ENCODE measurements at regions not wholly inside any gene's neighbourhood (a gene's known extent, or its start where the extent isn't known, plus 50 kb on each side); places are given as distances from the start of the nearest gene placed in this dataset.

DNA sequence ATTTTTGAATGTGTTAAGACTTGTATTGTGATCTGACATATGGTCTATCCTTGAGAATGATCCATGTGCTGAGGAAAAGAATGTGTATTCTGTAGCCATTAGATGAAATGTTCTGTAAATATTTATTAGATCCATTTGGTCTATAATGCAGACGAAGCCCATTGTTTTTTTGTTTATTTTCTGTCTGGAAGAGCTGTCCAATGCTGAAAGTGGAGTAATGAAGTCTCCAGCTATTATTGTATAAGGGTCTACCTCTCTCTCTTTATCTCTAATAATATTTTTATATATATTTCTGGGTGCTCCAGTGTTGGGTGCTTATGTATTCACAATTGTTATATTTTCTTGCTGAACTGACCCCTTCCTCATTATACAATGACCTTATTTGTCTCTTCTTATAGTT, 250.6 kb upstream of the GADL1 start:
- Mint-ChIP-seq H3K4me1 (ENCODE audit: low read depth) (no peaks in the 10 kb centered on the region), H3K27me3 (ENCODE audit: insufficient read depth) (no peaks in the 10 kb centered on the region; the same call in 1 of the 2 replicates), H3K4me3 (no peak overlapping the region), H3K9me3 (peaks cover 19% of the 10 kb centered on the region), H3K27ac (no peak overlapping the region), H3K36me3 (ENCODE audit: low read depth) (no peaks in the 10 kb centered on the region; the same call in 1 of the 2 replicates)
- TF ChIP-seq, protein P1, sequence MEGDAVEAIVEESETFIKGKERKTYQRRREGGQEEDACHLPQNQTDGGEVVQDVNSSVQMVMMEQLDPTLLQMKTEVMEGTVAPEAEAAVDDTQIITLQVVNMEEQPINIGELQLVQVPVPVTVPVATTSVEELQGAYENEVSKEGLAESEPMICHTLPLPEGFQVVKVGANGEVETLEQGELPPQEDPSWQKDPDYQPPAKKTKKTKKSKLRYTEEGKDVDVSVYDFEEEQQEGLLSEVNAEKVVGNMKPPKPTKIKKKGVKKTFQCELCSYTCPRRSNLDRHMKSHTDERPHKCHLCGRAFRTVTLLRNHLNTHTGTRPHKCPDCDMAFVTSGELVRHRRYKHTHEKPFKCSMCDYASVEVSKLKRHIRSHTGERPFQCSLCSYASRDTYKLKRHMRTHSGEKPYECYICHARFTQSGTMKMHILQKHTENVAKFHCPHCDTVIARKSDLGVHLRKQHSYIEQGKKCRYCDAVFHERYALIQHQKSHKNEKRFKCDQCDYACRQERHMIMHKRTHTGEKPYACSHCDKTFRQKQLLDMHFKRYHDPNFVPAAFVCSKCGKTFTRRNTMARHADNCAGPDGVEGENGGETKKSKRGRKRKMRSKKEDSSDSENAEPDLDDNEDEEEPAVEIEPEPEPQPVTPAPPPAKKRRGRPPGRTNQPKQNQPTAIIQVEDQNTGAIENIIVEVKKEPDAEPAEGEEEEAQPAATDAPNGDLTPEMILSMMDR (IDR thresholded peaks at IDR 0.05) = no peak
- DNase-seq = no peak

GRCh38 chr3:31147550-31147949, 253.1 kb upstream of the GADL1 start:
- Mint-ChIP-seq H3K4me3 (no peak overlapping the region), H3K27ac (no peak overlapping the region), H3K4me1 (ENCODE audit: low read depth) (no peaks in the 10 kb centered on the region), H3K27me3 (ENCODE audit: insufficient read depth) (no peaks in the 10 kb centered on the region), H3K36me3 (ENCODE audit: low read depth) (no peaks in the 10 kb centered on the region; the same call in 1 of the 2 replicates), H3K9me3 (peaks cover 23% of the 10 kb centered on the region)
- DNase-seq = no peak
- TF ChIP-seq, protein P1 (IDR thresholded peaks at IDR 0.05) = no peak

GRCh38 chr3:31157047-31157694, 262.7 kb upstream of the GADL1 start:
- no peak overlapping the region for H3K4me3 Mint-ChIP-seq
- no peak for DNase-seq
- H3K36me3 Mint-ChIP-seq (ENCODE audit: low read depth) = no peaks in the 10 kb centered on the region
- TF ChIP-seq, protein P1 (IDR thresholded peaks at IDR 0.05) = no peak
- no peaks in the 10 kb centered on the region for H3K9me3 Mint-ChIP-seq
- H3K27me3 Mint-ChIP-seq (ENCODE audit: insufficient read depth) = no peaks in the 10 kb centered on the region
- H3K4me1 Mint-ChIP-seq (ENCODE audit: low read depth) = peaks cover 25% of the 10 kb centered on the region
- no peak overlapping the region for H3K27ac Mint-ChIP-seq

GRCh38 chr3:31157893-31158620, 263.6 kb upstream of the GADL1 start:
- no peak overlapping the region for H3K27ac Mint-ChIP-seq
- no peaks in the 10 kb centered on the region for H3K9me3 Mint-ChIP-seq
- TF ChIP-seq, protein P1 (IDR thresholded peaks at IDR 0.05) = no peak
- peak; percentile 60 for DNase-seq
- no peaks in the 10 kb centered on the region for H3K27me3 Mint-ChIP-seq (ENCODE audit: insufficient read depth)
- H3K36me3 Mint-ChIP-seq (ENCODE audit: low read depth) = no peaks in the 10 kb centered on the region
- no peak overlapping the region for H3K4me3 Mint-ChIP-seq
- peaks cover 27% of the 10 kb centered on the region for H3K4me1 Mint-ChIP-seq (ENCODE audit: low read depth)

DNA sequence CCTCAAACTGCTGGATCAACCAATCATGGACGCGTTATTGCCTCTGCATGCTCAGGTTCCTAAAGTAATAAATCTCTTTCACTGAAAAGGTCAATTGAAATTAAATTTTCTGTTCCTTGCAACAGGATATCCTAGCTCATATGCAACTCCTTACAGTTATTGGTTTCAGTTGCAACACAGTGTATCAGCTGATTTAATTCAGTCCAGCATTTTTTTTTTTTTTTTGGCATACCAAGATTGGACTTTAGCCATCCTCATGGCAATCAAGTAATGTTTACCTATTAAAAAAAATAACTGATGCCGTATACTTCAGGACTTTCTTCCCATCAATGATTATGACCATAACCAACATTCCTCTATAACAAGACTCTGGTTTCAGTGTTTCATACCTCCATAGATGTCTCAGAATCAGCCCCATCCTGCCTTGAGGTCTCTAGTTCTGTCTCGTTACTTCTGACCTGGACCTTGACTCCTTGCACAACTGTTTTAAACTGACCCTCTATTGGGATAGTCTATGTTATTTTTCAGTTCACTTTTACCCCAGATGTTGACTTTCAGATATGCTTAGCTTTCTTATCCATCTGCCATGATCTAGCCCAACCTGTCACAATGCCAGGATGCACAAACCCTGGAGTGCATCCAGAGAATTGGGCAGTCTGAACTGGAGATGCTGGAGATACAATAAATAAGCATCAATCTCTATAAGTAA, 265.0 kb upstream of the GADL1 start:
- H3K36me3 Mint-ChIP-seq (ENCODE audit: low read depth) = no peaks in the 10 kb centered on the region
- H3K27me3 Mint-ChIP-seq (ENCODE audit: insufficient read depth) = no peaks in the 10 kb centered on the region
- TF ChIP-seq, protein P1 (IDR thresholded peaks at IDR 0.05) = no peak
- H3K27ac Mint-ChIP-seq = no peak overlapping the region
- DNase-seq = no peak
- H3K4me1 Mint-ChIP-seq (ENCODE audit: low read depth) = peaks cover 27% of the 10 kb centered on the region
- H3K4me3 Mint-ChIP-seq = no peak overlapping the region
- no peaks in the 10 kb centered on the region for H3K9me3 Mint-ChIP-seq
